Mucosa of descending colon (tissue), 3 donors: ENCODE measurements at regions not wholly inside any gene's neighbourhood (a gene's known extent, or its start where the extent isn't known, plus 50 kb on each side); places are given as distances from the start of the nearest gene placed in this dataset.

ENCODE experiments used
- ATAC-seq: fragments of 200-7000 bp; cut with Tn5 transposase; one replicate; pipeline ENCODE4 v1.9.1; 2020; ENCODE audit warnings: mild to moderate bottlenecking, moderate library complexity
- DNase-seq, 3 donors: peaks; one replicate each; pipeline ENCODE4 v3.0.0-alpha.2; 2020
- H3K36me3 ChIP-seq: fragments of 200-600 bp; one replicate; pipeline ENCODE4 v1.8.0; 2021; ENCODE audit warnings: low read depth, mild to moderate bottlenecking
- H3K4me1 ChIP-seq: fragments of 200-600 bp; one replicate; pipeline ENCODE4 v1.8.0; 2021; ENCODE audit warnings: low read depth, mild to moderate bottlenecking
- H3K4me3 ChIP-seq: fragments of 200-600 bp; one replicate; pipeline ENCODE4 v1.8.0; 2021; ENCODE audit warnings: mild to moderate bottlenecking
- H3K9me3 ChIP-seq: fragments of 200-600 bp; one replicate; pipeline ENCODE4 v1.8.0; 2021; ENCODE audit warnings: mild to moderate bottlenecking
- CTCF ChIP-seq: fragments of 200-600 bp; IDR thresholded peaks from one replicate; pipeline ENCODE4 v1.8.0; 2022; ENCODE audit warnings: antibody characterized with exemption, mild to moderate bottlenecking
- intact Hi-C, 2 donors: fragments of 100-400 bp; cut with DNase I in 1 of 2; cut with micrococcal nuclease in 1 of 2; formaldehyde crosslinking; loops; one replicate each; pipeline versions ENCODE4 v1.11.0 to v1.11.1; 2022; cut with DNase I, micrococcal nuclease
- donor health status: DM: no; HTN: no; CAD: no; lungs with moderate emphysema.
- donor health status: DM: no; HTN: no; CAD: no.
- donor health status: DM: no; HTN: yes; CAD: no.

GRCh38 chr3:182052757-182053156 lies 341.0 kb downstream of the SOX2 start:
- intact Hi-C loops, result no loop called here
- no peak overlapping the region for H3K4me3 ChIP-seq
- H3K9me3 ChIP-seq, result no peaks in the 10 kb centered on the region
- DNase-seq (no peak), ATAC-seq (no peak)
- no peaks in the 10 kb centered on the region for H3K4me1 ChIP-seq
- no peak for TF ChIP-seq CTCF
- no peaks in the 10 kb centered on the region for H3K36me3 ChIP-seq

- H3K9me3 ChIP-seq, result no peaks in the 10 kb centered on the region
- H3K36me3 ChIP-seq, result no peaks in the 10 kb centered on the region
- TF ChIP-seq CTCF, result no peak
- intact Hi-C loops, result no loop called here
- H3K4me3 ChIP-seq, result no peak overlapping the region
- no peak for DNase-seq
- ATAC-seq, result peak; percentile 25
- H3K4me1 ChIP-seq, result no peaks in the 10 kb centered on the region
Observed at GRCh38 chr3:182058488-182058887, 346.8 kb downstream of the SOX2 start.

- H3K4me1 ChIP-seq, result no peaks in the 10 kb centered on the region
- ATAC-seq (no peak), DNase-seq (no peak)
- intact Hi-C loops, result no loop called here
- H3K4me3 ChIP-seq, result no peak overlapping the region
- TF ChIP-seq CTCF, result no peak
- no peaks in the 10 kb centered on the region for H3K36me3 ChIP-seq
- H3K9me3 ChIP-seq, result no peaks in the 10 kb centered on the region
Observed at GRCh38 chr3:182063742-182064141, 352.0 kb downstream of the SOX2 start.

- H3K9me3 ChIP-seq, result no peaks in the 10 kb centered on the region
- ATAC-seq (no peak), DNase-seq (no peak)
- TF ChIP-seq CTCF, result no peak
- H3K36me3 ChIP-seq, result no peaks in the 10 kb centered on the region
- no peaks in the 10 kb centered on the region for H3K4me1 ChIP-seq
- H3K4me3 ChIP-seq, result no peak overlapping the region
- intact Hi-C loops, result no loop called here
Observed at GRCh38 chr3:182067423-182067822, 355.7 kb downstream of the SOX2 start.

- intact Hi-C loops, result no loop called here
- Histone ChIP-seq H3K36me3 (no peaks in the 10 kb centered on the region), H3K9me3 (no peaks in the 10 kb centered on the region), H3K4me1 (no peaks in the 10 kb centered on the region), H3K4me3 (no peak overlapping the region)
- no peak for ATAC-seq
- no peak for TF ChIP-seq CTCF
- no peak for DNase-seq
Observed at GRCh38 chr3:182078316-182078715, 366.6 kb downstream of the SOX2 start.

GRCh38 chr3:182078929-182079328 lies 367.2 kb downstream of the SOX2 start:
- H3K4me3 ChIP-seq, result no peak overlapping the region
- intact Hi-C loops, result no loop called here
- ATAC-seq, result no peak
- TF ChIP-seq CTCF, result no peak
- no peak for DNase-seq
- H3K9me3 ChIP-seq, result no peaks in the 10 kb centered on the region
- no peaks in the 10 kb centered on the region for H3K36me3 ChIP-seq
- H3K4me1 ChIP-seq, result no peaks in the 10 kb centered on the region
